Activated effector memory CD4-positive, alpha-beta T cell treated with Interleukin-2 at 50 U/mL for 16 hours (primary cell): ENCODE measurements at regions not wholly inside any gene's neighbourhood (a gene's known extent, or its start where the extent isn't known, plus 50 kb on each side); places are given as distances from the start of the nearest gene placed in this dataset.

Experiments used
- DNase-seq: peaks from one replicate; pipeline ENCODE4 v3.0.0-alpha.2; 2020

DNA sequence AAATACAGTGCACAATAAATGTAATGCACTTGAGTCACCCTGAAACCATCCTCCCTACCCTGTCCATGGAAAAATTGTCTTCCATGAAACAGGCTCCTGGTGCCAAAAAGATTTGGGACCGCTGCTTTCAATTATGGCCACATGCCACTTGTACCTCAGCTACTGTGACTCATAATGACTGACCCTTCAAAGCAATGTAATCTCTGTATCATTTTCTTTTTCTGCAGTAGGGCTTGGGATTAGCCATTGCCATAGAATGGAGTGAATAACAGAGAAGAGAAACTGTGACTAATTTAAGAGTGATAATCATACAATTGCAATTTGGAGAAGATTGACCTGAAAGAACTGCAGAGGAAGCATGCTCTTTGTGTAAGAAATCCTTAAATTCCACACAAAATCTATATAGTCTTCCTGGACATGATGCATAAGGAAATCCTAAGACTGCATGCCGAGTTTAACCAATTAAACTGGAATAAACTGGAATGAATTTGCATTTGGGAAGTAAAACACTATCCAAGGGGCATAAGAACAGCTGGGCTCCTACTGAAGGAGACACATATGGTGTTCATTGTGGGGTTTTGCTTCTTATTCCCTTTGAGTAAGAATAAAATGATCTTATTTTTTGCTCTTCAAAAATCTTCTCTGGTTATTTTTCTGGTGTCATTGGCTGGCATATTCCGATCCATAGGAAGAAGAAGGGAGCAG, 59.5 kb upstream of the SLC7A1 start:
- DNase-seq: no peak

GRCh38 chr13:29654384-29654783, 58.9 kb upstream of the SLC7A1 start:
- DNase-seq: no peak

DNA sequence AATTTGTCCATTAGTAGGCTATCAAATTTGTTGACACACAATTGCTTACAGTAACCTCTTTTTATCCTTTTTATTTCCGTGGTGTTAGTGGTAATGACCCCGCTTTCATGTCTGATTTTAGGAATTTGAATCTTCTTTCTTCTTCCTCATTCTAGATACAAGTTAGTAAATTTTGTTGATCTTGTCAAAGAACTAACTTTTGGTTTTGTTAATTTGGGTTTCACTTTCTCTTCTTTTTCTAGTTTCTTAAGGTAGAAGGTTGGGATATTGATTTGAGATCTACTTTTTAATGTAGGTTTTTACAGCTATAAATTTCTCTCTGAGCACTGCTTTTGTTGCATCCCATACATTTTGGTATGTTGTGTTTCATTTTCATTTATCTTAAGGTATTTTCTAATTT, 53.3 kb upstream of the SLC7A1 start:
- DNase-seq: no peak
